GM12891 (cell line): ENCODE measurements at regions not wholly inside any gene's neighbourhood (a gene's known extent, or its start where the extent isn't known, plus 50 kb on each side); places are given as distances from the start of the nearest gene placed in this dataset.

ENCODE experiments used
- DNase-seq: peaks from one replicate; pipeline ENCODE4 v3.0.0; 2011; ENCODE audit warnings: low spot score; ENCODE audit not compliant: insufficient read length
- FAIRE-seq: peaks from 2 replicates; lab custom pipeline; 2011; peaks lifted over from hg19 to GRCh38; lab: Jason Lieb, UNC
- PAX5 ChIP-seq: IDR thresholded peaks from 2 replicates; pipeline ENCODE4 v1.6.1; 2011; ENCODE audit warnings: low read length, moderate library complexity, mild to moderate bottlenecking; ENCODE audit not compliant: insufficient read depth, severe bottlenecking
- POLR2A ChIP-seq: IDR thresholded peaks from 2 replicates; pipeline ENCODE4 v1.6.1; 2011; ENCODE audit warnings: low read depth, low read length, control low read depth
- POLR2AphosphoS5 ChIP-seq: IDR thresholded peaks from 2 replicates; pipeline ENCODE4 v1.6.1; 2011; ENCODE audit warnings: low read depth, low read length, control low read depth
- POU2F2 ChIP-seq: IDR thresholded peaks from 2 replicates; pipeline ENCODE4 v1.6.1; 2011; ENCODE audit warnings: low read depth, mild to moderate bottlenecking, control low read depth, low read length, moderate library complexity
- SPI1 ChIP-seq: IDR thresholded peaks from 2 replicates; pipeline ENCODE4 v1.6.1; 2011; ENCODE audit warnings: low read depth, low read length, control low read depth
- TAF1 ChIP-seq: IDR thresholded peaks from 2 replicates; pipeline ENCODE4 v1.6.1; 2011; ENCODE audit warnings: low read depth, low read length, control low read depth

GRCh38 chr7:84578825-84579224 lies 384.2 kb upstream of the SEMA3A start:
- DNase-seq (no peak), FAIRE-seq (no peak)
- no peak for TF ChIP-seq PAX5

- DNase-seq (no peak), FAIRE-seq (no peak)
- no peak for TF ChIP-seq SPI1
- TF ChIP-seq POLR2A, result no peak
- TF ChIP-seq POU2F2, result no peak
- no peak for TF ChIP-seq PAX5
- no peak for TF ChIP-seq POLR2AphosphoS5
- TF ChIP-seq TAF1, result no peak
Observed at GRCh38 chr7:84568781-84569180, 374.2 kb upstream of the SEMA3A start.

- DNase-seq (no peak), FAIRE-seq (no peak)
- TF ChIP-seq POLR2AphosphoS5, result no peak
- no peak for TF ChIP-seq PAX5
- TF ChIP-seq POLR2A, result no peak
- no peak for TF ChIP-seq SPI1
- no peak for TF ChIP-seq POU2F2
- TF ChIP-seq TAF1, result no peak
Observed at GRCh38 chr7:84565345-84566074, 370.9 kb upstream of the SEMA3A start.

- no peak for TF ChIP-seq POLR2A
- TF ChIP-seq SPI1, result no peak
- no peak for TF ChIP-seq PAX5
- no peak for TF ChIP-seq TAF1
- TF ChIP-seq POLR2AphosphoS5, result no peak
- TF ChIP-seq POU2F2, result no peak
- FAIRE-seq, result no peak
- DNase-seq, result no peak
Observed at GRCh38 chr7:84553711-84554110, 359.1 kb upstream of the SEMA3A start.

GRCh38 chr7:84549409-84549808 lies 354.8 kb upstream of the SEMA3A start:
- DNase-seq (no peak), FAIRE-seq (no peak)
- TF ChIP-seq SPI1 (no peak), POU2F2 (no peak), PAX5 (no peak), POLR2A (no peak), POLR2AphosphoS5 (no peak), TAF1 (no peak)

GRCh38 chr7:84548366-84549365 lies 354.1 kb upstream of the SEMA3A start:
- DNase-seq (no peak), FAIRE-seq (no peak)
- TF ChIP-seq PAX5, result no peak
- no peak for TF ChIP-seq POLR2A
- no peak for TF ChIP-seq TAF1
- no peak for TF ChIP-seq SPI1
- no peak for TF ChIP-seq POU2F2
- no peak for TF ChIP-seq POLR2AphosphoS5

- TF ChIP-seq POU2F2, result no peak
- no peak for TF ChIP-seq TAF1
- TF ChIP-seq PAX5, result no peak
- no peak for TF ChIP-seq POLR2A
- FAIRE-seq (no peak), DNase-seq (no peak)
Observed at GRCh38 chr7:84547331-84547730, 352.7 kb upstream of the SEMA3A start.

- no peak for FAIRE-seq
- no peak for DNase-seq
- TF ChIP-seq PAX5 (no peak), TAF1 (no peak), POU2F2 (no peak), SPI1 (no peak), POLR2AphosphoS5 (no peak), POLR2A (no peak)
Observed at GRCh38 chr7:84546403-84546802, 351.8 kb upstream of the SEMA3A start.

- no peak for DNase-seq
- TF ChIP-seq TAF1 (no peak), PAX5 (no peak), POLR2AphosphoS5 (no peak), POLR2A (no peak), SPI1 (no peak), POU2F2 (no peak)
- no peak for FAIRE-seq
Observed at GRCh38 chr7:84538268-84538667, 343.7 kb upstream of the SEMA3A start.

GRCh38 chr7:84536271-84536870 lies 341.8 kb upstream of the SEMA3A start:
- TF ChIP-seq TAF1 (no peak), SPI1 (no peak), POU2F2 (no peak), POLR2AphosphoS5 (no peak), PAX5 (no peak), POLR2A (no peak)
- DNase-seq, result no peak
- FAIRE-seq, result no peak
